ENCODE measurements at regions not wholly inside any gene's neighbourhood (a gene's known extent, or its start where the extent isn't known, plus 50 kb on each side); places are given as distances from the start of the nearest gene placed in this dataset.

DNA sequence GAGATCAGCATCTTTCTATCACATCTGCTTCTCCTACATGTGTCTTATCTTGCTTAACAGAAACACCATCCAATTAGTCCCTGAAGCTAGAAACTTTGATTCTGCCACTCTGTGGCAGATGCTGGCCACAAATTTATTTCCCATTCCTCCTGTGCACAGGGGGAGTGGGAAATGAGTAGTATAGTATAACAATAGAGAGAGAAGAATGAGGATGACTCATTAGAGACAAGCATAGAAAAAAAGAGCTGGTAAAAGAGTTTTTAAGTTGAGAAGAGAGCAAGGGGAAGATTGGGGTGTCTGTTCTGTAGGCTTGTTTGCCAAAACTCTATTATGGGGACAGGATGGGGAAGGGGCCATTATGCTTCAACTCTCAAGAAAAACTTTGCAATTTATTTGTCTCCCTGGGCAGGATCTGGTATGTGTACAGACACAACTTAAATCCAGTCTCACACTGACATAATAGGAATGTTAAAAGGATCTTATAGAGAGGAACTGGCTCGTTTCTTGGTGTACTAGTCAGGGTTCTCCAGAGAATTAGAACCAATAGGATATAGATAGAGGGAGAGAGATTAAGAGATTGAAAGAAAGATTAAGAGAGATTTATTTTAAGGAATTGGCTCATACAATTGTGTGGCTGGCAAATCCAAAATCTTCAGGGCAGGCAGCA, 142.6 kb upstream of the CPSF6 start:
- FAIRE-seq = no peak

- no peak for FAIRE-seq
Measured at GRCh38 chr12:69097619-69098368, 141.6 kb upstream of the CPSF6 start.

GRCh38 chr12:69099201-69099837, 140.1 kb upstream of the CPSF6 start:
- FAIRE-seq = no peak

- FAIRE-seq = no peak
Measured at GRCh38 chr12:69101505-69101904, 137.9 kb upstream of the CPSF6 start.

- FAIRE-seq = no peak
Measured at GRCh38 chr12:69102856-69103255, 136.5 kb upstream of the CPSF6 start.

- FAIRE-seq = no peak
Measured at GRCh38 chr12:69105101-69105962, 134.0 kb upstream of the CPSF6 start.

DNA sequence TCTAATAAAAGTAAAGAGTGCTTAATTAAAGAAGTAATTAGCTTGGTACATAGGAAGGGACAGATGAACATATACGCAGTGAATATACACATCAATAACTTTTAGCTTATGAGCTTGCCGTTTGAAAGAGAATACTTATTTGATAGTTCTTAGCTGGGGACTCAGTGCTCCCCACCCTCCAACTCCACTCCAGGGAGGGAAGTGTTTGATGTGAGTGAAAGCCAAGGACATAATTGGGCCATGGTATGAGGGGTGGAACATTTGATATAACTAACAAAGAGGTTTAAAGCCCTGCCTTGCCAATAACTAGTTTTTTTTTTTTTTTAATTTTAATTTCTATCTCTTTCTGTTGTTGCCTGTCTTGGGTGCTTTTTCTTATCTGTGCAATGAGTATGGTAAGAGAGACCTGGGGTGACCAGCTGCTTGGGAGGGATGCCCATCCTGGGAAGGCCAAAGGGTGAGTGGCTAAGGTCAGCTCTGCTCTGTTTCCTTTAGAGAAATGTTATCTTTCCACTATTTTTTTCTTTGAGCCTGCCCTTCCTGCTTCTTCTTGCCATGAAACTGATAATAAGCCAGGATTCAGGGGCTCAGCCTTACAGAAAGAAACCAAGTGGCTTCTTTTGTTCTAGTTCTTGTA, 132.8 kb upstream of the CPSF6 start:
- FAIRE-seq = no peak

DNA sequence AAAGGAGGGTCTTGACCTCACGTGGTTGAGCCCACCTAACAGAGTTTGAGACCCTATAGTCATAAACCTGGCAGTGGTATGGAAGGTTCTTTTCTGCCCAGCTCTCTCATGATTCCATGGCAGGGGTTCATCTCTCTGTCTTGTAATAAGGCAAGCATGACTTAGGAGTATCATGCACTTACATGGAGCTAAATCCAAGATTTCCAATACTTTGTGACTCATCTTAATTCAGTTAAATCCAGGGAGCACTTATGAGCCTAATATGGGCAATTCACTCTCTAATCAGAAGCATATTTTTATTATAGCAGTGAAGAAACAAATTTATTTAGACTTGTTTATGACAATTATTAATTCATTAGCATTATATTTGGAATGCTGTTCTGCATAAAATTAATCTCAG, 131.8 kb upstream of the CPSF6 start:
- FAIRE-seq = no peak

- FAIRE-seq = no peak
Measured at GRCh38 chr12:69108037-69108436, 131.3 kb upstream of the CPSF6 start.

DNA sequence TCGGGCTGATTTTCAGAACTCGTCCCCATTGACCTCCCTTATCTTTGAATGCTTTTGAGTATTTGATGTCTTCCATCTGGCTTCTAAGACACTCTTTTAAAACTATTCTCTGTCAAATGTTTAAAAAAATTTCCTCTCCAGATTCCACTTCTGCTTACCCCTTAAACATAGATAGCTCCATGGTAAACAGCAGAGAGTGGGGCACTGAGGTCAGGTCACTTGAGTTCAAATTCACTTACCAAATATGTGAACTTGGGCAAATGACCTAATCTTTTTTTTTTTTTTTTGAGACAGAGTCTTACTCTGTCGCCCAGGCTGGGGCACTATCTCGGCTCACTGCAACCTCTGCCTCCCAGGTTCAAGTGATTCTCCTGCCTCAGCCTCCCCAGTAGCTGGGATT, 126.8 kb upstream of the CPSF6 start:
- no peak for FAIRE-seq

GRCh38 chr12:69115099-69115498, 124.3 kb upstream of the CPSF6 start:
- FAIRE-seq = no peak

- FAIRE-seq = no peak
Measured at GRCh38 chr12:69115951-69116350, 123.4 kb upstream of the CPSF6 start.

- no peak for FAIRE-seq
Measured at GRCh38 chr12:69117566-69118266, 121.7 kb upstream of the CPSF6 start.

DNA sequence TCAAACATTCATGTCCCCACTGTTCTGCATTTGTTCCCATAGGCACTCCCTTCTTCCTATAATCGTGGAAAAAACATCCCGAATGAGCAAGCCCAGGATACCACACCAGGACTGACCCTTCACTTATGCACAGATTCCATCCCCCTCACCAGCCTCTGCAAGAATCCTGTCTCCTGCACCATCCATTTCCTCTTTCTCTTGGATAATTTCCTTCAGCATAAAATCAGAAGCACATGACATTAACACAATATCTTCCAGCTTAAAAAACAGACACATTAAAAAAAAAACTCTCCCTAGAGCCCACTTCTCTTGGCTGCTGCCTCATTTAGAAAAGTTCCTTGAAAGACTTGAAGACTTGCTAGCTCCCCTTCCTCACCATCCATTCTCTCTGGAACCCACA, 120.9 kb upstream of the CPSF6 start:
- no peak for FAIRE-seq

DNA sequence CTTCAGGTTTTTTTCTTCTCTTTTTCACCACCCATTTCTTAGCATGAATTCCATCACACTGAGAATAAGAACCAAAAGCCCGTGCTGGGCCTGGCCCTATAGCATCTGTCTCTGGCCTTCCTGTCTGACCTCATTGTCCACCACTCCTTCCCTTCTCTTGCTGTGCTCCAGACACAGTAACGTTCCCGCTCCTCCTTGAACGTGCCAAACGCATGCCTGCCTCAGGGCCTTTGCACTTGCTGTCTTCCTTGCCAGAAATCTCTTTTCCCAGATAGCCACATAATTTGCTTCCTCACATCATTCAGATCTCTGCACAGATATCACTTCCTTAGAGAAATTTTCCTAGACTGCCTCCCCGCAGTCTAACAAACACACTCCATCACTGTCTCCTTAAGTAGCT, 119.6 kb upstream of the CPSF6 start:
- no peak for FAIRE-seq

DNA sequence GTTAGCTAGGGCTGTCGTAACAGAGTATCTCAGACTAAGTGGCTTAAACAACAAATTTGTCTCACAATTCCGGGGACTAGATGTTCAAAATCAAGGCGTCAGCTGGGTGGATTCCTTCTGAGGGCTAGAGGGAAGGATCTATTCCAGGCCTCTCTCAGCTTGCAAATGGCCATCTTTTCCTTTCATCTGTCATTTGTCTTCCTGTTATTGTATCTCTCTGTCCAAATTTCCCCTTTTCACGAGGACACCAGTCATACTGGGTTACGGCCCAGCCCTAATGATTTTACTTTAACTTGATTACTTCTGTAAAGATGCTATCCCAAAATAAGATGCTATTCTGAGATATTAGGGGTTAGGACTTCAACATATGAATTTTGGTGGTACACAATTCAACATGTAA, 119.0 kb upstream of the CPSF6 start:
- no peak for FAIRE-seq

DNA sequence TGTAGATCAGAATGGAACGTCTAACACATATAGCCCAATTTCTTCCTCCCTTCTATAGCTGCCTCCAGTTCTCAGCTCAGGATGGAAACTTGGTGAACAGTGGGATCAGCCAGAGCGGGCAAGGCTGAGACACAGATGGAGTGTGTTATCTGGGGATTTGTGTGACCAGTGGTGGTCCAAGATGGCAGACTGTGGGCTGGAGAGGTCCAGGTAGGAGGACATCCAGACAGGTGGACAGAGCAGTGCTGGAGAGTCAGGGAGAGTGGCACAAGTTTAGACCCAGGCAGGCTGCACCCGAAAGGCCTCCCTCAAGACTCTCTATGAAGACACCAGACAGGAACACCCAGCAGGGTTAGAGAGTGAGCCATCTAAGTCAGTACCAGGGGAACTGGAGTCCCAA, 116.1 kb upstream of the CPSF6 start:
- no peak for FAIRE-seq

- FAIRE-seq = no peak
Measured at GRCh38 chr12:69123919-69124638, 115.3 kb upstream of the CPSF6 start.

DNA sequence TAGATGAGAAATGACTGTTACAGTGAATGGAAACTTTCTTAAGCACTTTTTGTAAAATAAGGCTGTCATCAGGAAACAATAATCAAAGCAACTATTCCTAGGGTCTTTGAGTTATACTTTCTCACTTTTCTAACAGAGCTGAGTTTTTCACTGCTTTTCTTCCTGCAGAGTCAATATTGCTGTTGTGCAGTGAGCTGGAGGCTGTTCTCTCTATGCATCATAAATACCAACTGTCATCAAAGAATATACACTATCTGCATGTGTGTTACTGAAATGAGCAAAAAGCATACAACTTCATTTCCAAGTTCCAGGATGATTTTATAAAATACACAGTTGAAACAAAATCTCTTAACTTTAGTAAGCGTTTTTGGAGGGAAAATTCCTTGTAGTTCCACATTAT, 110.4 kb upstream of the CPSF6 start:
- no peak for FAIRE-seq

GRCh38 chr12:69129564-69129963, 109.8 kb upstream of the CPSF6 start:
- no peak for FAIRE-seq

DNA sequence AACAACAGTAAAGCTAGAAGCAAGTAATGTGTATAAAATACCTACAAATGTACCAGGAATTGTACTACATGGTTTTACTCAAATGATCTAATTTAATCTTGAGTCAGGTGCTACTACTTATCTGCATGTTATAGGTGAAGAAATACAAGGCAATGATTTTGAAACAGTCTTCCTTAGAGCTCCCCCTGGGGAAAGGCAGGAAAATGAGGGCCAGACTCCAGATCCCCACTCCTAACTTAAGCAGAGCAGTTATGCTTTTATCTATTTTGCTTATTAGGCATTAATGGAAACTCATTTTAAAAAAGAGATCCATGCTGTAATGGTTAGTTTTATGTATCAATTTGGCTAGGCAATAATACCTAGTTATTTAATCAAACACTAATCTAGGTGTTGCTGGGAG, 109.3 kb upstream of the CPSF6 start:
- no peak for FAIRE-seq

Measured in colon (tissue), 2 donors.